ENCODE measurements at regions not wholly inside any gene's neighbourhood (a gene's known extent, or its start where the extent isn't known, plus 50 kb on each side); places are given as distances from the start of the nearest gene placed in this dataset.

GRCh38 chr16:88194397-88195268 lies 188.1 kb upstream of the ZNF469 start (continued):
- TF ChIP-seq ZNF462 (CRISPR knock-in tag; IDR thresholded peaks at IDR 0.05) (no peak), REST (IDR thresholded peaks at IDR 0.05; ENCODE audit: unreplicated experiment) (no peak), ZNF114 (CRISPR knock-in tag; IDR thresholded peaks at IDR 0.05) (no peak)

- Histone ChIP-seq H3K27ac (ENCODE audit: low read depth) (no peak overlapping the region), H3K27me3 (ENCODE audit: insufficient read depth) (no peaks in the 10 kb centered on the region), H3K4me2 (no peak overlapping the region), H3K79me2 (replicated peaks; ENCODE audit: insufficient read depth) (no peaks in the 10 kb centered on the region), H3K9me2 (ENCODE audit: insufficient read depth) (no peaks in the 10 kb centered on the region), H4K20me1 (replicated peaks; ENCODE audit: insufficient read depth) (no peaks in the 10 kb centered on the region), H3F3A (replicated peaks; ENCODE audit: low read depth) (no peaks in the 10 kb centered on the region), H2AFZ (no peak overlapping the region), H3K4me1 (ENCODE audit: insufficient read depth) (no peaks in the 10 kb centered on the region), H3K36me3 (ENCODE audit: insufficient read depth) (no peaks in the 10 kb centered on the region), H3K4me3 (no peak overlapping the region)
- ATAC-seq (no peak), DNase-seq (ENCODE audit: low spot score) (no peak)
- H3K4me1 Mint-ChIP-seq: no peaks in the 10 kb centered on the region; the same call in 2 of the 3 replicates
- peaks cover 5% of the 10 kb centered on the region for H3K9me3 Mint-ChIP-seq
- H3K27me3 Mint-ChIP-seq (ENCODE audit: insufficient read depth, low read depth, poor library complexity): no peaks in the 10 kb centered on the region
- H3K27ac Mint-ChIP-seq: no peak overlapping the region
- H3K4me3 Mint-ChIP-seq: no peak overlapping the region
- peaks cover 3% of the 10 kb centered on the region; the same call in 2 of the 3 replicates for H3K36me3 Mint-ChIP-seq (ENCODE audit: low read depth)
- no peak for TF ChIP-seq ETS1 (IDR thresholded peaks at IDR 0.05)
- TF ChIP-seq STAT1 (IDR thresholded peaks at IDR 0.05; ENCODE audit: unreplicated experiment): no peak
- no peak for TF ChIP-seq REST (IDR thresholded peaks at IDR 0.05; ENCODE audit: unreplicated experiment)
- TF ChIP-seq CTCF (conservative IDR thresholded peaks at IDR 0.05; ENCODE audit: low read depth in 2 of 2): no peak
Observed at GRCh38 chr16:88195269-88195705, 187.5 kb upstream of the ZNF469 start.
